Fibroblast of the conjunctiva (primary cell): ENCODE measurements at regions not wholly inside any gene's neighbourhood (a gene's known extent, or its start where the extent isn't known, plus 50 kb on each side); places are given as distances from the start of the nearest gene placed in this dataset.

Experiments
- DNase-seq: peaks from one replicate; pipeline ENCODE4 v3.0.0-alpha.2; 2010; ENCODE audit warnings: low read depth

DNA sequence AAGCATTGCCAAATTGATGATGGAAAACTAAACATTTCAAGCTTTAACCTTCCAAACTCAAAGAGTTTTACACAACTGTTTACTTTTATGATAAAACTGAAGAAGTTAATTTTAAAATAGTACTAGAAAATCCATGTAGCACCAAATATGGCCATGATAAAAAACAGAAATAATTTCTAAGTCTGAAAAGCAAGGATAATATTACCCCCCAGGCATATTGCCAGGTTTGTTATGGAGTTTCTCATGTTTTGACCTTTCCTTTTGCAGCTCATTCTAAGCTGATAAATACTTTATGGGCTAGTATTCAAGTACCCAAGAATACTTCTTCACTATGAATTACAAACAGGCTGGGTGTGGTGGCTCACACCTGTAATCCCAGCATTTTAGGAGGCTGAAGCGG is 209.9 kb upstream of the ZFP64 start:
- DNase-seq, result no peak

DNA sequence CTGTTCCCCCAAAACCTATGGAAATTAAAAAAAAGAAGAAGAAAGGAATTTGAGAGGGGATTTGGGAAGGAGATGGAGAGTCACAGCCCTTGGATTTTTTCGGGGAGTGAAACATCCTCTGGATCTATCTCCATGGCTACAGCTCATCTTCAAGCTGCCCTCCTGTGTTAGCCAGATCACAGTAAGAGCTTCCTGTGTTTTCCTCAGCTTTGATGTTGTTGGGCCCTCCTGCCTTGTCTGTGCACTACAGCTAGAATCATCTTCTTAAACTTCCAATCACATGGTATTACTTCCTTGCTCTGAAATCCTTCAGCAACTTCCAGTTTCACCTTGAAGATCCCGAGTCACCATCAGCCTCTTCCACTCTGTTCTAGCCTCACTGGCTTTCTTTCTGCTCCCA is 207.8 kb upstream of the ZFP64 start:
- no peak for DNase-seq

DNA sequence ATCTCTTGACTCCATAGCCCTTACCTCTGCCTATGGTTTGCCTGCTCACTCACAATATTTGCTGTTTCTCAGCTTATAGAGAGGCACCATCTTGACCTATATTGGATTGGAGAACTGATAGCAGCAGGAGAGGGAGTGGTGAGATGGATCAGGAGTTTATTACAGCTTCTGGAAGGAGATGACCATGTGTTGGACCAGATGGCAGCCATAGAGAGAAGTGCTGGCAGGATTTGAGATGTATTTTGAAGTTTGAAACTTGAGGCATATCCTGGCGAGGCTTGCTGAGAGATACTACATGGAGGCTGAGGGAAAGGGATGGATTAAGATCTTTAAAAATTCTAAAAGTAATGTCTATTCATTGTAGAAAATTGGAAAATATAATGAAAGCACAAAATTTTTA is 198.0 kb upstream of the ZFP64 start:
- DNase-seq, result no peak

DNA sequence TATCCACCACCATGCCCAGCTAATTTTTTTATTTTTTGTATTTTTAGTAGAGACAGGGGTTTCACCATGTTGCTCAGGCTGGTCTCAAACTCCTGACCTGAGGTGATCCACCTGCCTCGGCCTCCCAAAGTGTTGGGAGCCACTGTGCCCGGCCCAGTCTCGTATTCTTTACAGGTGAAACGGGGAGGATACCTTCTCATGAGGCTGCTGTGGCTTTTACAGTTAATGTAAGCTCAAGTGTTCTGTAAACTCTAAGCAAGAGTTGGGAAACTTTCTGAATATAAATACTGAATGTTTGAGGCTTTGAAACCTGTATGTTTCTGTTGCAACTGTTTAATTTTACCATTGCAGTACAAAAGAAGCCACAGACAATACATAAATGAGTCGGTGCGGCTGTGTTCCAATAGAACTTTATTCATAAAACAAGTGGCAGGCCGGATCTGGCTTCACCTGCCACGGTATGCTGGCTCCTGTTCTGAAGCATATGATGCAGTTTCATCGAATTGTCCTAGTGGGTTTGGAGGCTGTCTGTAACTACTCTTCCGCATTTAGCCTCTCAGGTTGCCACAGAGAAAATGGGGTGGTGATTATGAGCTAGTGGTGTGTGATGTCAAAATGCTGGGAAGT is 192.5 kb upstream of the ZFP64 start:
- DNase-seq, result no peak

DNA sequence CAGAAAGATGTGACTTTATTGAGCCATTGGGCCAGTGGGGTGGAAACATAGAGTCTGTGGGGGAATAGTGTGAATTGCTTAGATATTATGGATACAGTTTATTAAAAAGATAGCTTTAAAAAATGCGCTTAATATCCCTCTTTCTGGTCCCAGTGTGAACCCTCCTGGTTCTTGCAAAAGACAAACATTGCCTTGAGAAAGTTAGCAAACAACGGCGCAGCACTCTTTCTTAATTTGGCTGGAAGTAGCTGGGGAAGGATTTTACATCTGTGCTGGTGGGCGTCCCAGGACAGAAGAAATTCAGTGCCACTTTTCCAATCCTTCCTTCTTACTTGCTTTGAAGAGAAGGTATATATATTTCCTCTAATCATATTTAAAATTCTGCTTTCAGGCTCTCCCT is 191.4 kb upstream of the ZFP64 start:
- DNase-seq, result no peak

DNA sequence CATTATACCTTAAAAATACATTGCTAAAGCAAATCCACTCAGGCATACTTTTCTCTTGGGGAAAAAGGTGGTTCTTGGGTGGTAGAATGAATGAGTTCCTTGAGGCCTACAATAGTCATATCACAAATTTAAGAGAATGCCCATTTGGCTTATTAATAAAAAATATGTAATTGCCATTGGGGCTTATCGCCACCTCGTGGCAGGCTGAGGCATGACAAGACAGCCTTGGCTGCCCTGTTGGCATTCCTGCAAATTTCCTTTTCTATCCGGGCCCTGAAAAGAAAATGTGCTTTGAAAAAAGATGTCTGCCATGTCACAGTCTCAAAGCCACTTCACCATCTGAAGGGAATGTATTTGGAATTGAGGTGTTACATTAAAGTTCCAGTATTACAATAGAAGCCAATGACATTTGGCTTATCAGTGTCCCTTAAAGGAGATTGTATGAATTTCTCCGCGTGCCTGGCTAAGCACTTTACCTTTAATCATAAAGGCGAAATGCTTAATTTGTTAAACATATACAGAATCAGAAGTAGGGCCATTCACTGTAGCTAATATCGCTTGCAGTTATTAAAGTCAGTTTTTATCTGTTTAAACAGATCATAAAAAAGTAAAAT is 188.3 kb upstream of the ZFP64 start:
- no peak for DNase-seq

DNA sequence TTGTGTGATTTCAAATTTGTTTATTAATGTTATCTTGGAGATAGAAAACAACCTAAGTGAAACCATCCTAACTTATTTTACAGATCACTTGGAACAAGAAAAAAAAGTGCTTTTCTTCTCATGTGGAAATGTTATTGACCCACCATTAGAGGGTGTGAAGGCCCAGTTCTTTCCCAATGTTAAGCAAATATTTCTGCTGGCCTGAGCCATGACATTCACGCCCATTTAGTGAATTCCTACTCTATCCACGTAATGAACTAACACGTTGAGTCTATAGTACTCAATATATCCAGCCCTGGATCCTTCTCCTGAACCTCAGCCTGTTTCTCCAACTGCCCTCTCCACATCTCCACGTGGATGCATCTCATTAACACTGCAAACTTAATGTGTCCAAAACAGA is 180.6 kb upstream of the ZFP64 start:
- DNase-seq, result no peak

DNA sequence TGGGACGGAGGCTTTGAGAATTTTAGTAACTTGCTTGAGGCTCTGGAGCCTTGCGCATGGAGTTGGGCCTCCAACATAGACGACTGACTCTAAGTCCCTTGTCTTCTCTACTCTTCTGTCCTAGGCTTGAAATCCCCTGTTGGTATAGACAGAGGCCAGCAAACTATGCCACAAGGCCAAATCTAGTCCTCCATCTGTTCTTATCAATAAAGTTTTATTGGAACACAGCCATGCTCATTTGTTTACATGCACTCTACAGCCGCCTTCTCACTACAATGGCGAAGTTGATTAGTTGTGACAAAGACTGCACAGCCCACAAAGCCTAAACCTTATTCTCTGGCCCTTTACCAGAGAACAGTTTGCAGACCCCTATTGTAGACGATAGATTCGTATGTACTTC is 174.1 kb upstream of the ZFP64 start:
- DNase-seq, result no peak

DNA sequence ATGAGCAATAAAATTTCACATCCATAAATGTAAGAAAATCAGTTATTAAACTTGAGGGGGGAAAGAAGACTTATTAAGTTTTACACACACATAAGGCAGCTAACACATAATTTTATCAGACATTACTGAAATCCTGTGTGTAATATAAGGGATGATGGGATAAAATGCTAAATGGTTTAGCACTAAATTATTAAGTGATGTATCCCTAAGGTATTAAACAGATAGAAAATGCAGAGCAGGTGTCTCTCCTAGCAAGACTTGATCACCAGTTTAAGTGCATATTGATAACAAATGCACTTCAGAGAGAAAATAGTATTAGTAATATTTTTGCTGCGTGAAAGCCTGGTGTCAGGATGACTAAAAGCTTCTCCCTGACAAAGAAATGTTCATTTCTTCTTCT is 172.8 kb upstream of the ZFP64 start:
- DNase-seq, result no peak

DNA sequence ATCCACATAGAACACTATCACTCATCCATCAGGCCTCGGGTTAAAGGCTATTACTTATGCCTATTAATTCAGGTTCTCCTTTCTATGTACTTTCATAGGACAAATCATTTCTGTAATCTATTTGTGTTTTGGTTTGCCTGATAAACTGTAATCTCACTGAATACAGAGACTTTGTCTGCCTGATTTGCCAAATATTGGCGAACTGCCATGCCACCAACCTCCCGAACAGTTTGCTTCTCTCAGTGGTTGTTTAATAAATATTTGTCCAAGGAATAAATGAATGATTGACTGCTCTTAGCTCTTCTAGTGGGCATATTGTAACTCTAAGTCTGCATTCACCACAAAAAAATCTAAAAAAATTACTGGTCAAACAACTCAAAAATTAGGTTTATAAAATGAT is 170.1 kb upstream of the ZFP64 start:
- no peak for DNase-seq

DNA sequence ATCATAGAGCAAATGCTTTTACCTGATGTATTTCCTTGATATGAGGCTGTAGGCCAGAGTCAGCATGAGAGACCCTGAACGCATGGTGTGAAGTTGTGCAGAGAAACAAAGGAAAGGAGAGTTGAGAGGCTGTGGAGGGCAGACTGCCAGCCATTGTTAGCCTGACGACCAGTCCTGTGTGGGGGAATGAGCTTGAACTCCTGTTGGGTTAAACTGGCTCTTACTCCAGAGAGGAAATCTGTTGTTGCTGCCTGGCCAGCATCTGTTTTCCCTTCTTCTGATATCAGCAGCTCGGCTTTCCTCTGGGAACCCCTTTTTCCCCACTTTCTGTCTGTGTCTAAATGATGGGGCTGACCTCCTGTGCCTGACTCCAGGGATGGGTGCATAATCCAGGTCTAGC is 158.2 kb upstream of the ZFP64 start:
- DNase-seq, result no peak

DNA sequence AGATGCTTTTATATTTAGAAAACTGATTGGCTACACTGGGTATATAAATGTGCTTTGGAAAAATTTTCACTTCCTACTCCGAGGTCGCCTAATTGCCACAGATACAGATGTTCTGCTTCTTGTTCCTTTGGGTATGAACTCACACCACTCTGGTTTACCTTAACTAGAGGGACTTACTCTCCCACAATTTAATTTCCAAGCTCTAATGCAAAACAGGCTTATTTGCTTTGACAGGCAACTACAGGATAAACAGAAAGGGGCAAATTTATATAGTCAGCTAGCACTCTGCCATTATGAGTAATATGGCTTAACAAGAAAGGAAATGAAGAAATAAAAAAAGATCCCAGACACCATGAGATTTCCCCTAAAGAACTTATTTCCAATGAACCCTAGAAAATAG is 156.9 kb upstream of the ZFP64 start:
- no peak for DNase-seq

DNA sequence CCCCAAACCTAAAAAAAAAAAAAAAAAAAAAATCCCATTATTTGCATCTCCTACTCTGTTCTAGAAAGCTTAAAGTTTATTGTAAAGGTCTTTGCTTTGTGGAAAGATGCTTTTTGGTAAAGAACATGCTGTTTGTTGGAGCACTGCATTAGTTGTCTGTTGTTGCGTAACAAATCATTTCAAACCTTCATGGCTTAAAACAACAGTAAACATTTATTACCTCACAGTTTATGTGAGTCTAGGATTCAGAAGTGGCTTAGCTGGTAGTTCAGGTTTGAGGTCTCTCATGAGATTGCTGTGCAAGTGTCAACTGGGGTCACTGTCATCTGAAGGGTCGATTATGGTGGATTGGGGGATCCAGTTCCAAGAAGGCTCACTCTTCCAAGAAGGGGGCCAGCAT is 155.2 kb upstream of the ZFP64 start:
- no peak for DNase-seq

DNA sequence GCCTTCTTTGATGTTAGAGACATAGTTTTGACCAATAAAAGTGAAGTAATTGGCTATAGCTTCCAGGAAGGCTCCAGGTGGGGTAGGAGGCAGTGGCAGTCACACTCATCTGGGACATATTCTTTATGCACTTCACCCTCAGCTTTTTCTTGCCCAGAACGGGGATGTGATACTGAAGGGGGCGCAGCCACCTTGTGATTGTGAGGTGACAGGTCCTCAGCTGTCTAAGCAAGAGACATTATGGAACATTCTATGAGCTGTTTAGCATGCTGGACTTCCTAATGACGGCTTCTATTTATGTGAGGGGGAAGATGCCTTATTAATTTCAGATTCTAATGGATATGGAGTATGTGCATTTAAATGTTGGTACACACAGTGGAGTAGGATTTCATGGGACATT is 151.3 kb upstream of the ZFP64 start:
- no peak for DNase-seq

DNA sequence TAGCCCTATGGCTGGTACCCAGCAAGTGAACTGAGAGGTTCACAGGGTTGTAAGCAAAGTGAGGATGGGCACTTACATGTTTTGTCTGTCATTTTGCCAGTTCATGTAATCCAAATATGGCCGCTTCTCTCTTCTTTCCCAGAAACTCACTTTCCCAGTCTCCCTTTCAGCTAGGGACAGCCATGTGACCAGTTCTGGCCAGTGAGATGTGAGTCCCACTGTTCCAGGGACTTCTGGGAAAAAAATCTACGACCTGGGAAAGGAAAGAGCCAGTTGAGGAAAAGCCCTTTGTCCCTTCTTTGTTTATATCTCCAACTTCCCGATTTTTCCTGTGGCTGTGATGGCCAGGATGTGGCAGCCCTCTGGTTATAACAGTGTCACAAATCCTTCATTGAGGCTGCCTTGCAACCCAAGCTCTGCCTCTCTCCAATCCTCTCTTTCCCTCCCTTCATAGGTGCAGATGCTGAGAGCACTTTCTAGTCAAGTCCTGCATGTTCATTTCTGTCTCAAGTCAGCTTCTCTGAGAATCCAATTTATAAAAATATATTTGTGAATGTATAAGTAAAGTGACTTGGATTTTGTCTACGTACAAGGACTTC is 148.6 kb upstream of the ZFP64 start:
- no peak for DNase-seq

DNA sequence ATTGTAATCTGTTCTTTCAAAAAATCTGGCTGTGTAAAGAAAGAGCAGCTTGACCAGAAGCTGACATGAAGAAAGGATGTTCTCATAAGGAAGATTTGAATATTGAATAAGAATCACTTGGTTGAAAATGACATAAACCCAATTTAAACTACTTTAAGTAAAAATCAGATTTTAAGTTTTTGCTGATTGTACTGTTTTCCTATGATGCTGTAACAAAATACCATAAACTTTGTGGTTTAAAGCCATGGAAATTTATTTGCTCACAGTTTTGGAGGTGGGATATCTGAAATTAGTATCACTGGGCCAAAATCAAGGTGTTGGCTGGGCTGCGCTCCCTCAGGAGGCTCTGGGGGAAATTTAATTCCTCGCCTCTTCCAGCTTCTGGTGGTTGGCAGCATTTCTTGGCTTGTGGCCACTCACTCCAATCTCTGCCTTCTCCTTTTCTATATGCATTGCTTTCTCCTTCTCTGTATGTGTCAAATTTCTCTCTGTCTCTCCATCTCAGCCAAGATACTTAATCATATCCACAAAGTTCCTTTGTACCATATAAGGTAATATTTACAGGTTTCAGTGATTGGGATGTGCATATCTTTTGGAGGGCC is 141.2 kb upstream of the ZFP64 start:
- DNase-seq, result no peak

DNA sequence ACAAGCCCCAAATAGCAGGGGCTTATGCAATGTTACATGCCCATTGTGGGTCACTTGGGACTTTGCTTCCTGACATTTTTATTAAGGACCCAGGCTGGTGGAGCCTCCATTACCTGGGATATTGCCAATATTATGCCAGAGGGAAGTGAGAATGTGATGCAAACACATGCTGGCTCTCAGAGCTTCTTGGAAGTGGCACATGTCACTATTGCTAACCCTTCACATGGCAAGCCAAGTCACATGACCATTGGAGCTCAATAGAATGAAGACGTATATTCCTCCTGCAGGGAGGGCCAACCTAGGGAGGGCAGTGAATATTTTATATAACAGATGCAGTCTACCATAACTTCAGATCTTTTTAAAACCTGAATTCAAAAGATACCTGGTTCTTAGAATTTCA is 140.7 kb upstream of the ZFP64 start:
- no peak for DNase-seq

DNA sequence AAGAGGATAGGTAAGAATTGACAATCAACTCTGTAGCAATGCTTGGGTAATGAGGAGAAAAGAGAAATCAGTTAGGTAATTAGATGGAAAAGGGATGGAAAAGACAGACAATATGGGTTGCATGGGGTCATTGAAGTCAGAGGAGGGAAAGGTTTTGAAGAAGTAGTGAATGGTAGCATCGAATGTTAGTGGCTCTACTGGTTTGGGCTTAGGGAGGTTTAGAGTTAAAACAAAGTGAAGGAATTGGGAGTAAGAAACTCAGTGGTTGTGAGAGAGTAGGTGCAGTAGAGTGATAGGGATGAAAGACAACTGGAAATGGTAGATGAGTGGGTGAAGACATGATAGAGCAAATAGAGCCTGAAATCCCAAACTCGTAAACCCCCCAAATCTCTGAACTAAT is 140.1 kb upstream of the ZFP64 start:
- no peak for DNase-seq

DNA sequence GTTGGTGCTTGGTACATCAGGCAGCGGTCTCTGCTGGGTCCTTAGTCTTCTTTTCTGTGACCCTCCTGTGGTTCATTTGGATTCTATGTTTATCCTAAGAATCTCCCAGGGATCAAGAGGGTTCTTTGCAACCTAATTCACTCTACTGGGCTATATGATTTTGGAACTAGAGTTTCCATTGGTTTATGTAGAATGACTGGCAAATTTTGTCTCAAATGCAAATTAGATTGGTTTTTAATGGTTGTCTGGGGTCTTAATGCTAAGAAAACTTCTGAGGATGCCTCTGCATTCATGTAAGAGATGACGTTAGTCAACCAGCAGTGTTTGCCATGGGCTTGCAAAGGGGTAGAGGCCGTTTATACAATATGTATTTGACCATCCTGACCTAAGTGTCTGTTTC is 129.8 kb upstream of the ZFP64 start:
- DNase-seq, result no peak

DNA sequence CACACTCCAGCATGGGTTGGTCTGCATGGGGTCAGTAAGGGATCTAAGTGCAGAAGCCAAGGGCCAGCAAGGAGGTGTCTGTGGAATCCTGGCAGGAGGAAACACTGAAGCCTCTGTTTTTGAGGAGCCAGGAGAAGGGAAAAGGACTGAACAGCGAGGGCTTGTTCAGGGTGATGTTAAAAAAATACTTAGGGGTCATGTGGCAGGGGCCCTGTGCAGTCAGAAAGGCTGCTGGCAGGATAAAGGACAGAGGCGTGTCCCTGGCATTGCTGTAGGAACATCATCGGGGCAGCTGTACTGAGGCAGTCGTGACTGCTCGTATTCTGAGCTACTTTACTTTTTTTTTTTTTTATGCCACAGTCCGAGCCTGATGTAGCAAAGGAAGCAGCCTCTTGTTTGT is 127.1 kb upstream of the ZFP64 start:
- no peak for DNase-seq

DNA sequence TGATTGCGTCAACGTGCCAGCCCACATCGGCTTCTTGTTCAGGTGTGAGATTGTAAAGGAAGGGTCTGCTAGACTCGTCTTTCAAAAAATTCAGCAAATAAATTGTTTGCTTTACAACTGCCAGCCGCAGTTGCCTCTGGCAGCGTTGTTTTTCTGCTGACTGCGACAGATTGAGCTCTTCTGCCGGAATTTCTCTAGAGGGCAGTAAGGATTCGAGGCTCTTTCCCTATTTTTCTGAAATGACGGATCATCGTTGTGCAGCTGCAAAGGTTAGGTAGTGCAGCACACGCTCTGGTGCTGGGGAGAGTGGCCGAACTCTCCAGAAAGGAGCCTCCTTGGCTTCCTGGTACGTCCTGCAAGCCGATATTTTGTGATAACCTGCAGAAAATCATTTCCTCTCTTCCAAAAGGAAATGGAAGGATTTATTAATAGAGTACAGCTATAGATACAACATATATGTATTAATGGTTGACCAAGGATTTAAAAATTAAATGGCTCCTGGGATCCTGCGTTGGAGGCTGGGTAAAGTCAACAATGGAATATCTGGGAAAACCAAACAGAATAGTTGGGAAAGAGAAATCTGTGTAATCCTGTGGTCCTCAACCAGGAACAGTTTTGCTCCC is 121.9 kb upstream of the ZFP64 start:
- peak; percentile 16 for DNase-seq

DNA sequence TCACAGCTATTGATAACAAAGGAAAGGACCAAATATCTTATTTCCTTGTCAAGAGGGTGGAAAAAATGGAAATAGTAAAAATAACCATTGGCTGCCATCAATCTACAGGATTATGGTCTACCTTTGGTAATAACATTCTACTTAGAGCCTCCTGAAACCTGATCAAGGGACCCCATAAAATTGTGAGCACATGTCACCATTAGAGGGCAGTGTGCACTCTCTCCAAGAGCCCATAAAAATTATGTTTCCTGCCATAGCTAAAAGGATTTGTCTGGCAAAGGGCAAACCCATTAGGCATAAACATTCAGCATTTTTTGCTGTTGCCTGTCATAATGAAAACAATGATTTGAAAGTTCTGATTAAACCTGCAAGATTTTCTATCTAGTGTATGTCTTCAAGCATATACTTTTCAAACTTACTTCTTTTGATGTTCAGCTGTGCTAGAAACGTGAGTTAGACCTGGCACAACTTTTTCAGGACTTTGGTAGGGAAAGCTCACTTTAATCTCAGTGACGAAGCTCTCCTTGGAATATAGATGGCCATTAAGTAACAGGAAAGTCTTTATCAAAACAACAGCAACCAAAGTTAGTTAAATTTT is 120.7 kb upstream of the ZFP64 start:
- DNase-seq, result peak; percentile 47
